HL-60 (cell line): ENCODE measurements at regions not wholly inside any gene's neighbourhood (a gene's known extent, or its start where the extent isn't known, plus 50 kb on each side); places are given as distances from the start of the nearest gene placed in this dataset.

Experiments
- DNase-seq, 2 experiments: peaks; one replicate each; pipeline ENCODE4 v3.0.0-alpha.2; 2010 to 2020; ENCODE audit warnings: low read depth in 1 of 2, low spot score in 1 of 2
- H3K27ac ChIP-seq: fragments of 250-450 bp; sonication (Bioruptor Pico); replicated peaks from 2 replicates; pipeline ENCODE4 v1.5.1; 2020; ENCODE audit warnings: mild to moderate bottlenecking, moderate library complexity
- H3K27me3 ChIP-seq: fragments of 250-450 bp; sonication (Bioruptor Pico); 2 replicates; pipeline ENCODE4 v1.5.1; 2021; ENCODE audit warnings: mild to moderate bottlenecking, moderate library complexity; ENCODE audit not compliant: insufficient read depth, poor library complexity, severe bottlenecking
- H3K4me3 ChIP-seq: replicated peaks from 2 replicates; pipeline ENCODE4 v1.5.1; 2011; ENCODE audit warnings: mild to moderate bottlenecking, control low read depth, low read length; ENCODE audit not compliant: insufficient read depth
- CTCF ChIP-seq: IDR thresholded peaks from one replicate; pipeline ENCODE4 v1.5.1; 2011; ENCODE audit warnings: low read length, control low read depth, inconsistent platforms; ENCODE audit not compliant: insufficient read depth
- GABPA ChIP-seq: IDR thresholded peaks from 2 replicates; pipeline ENCODE4 v1.6.1; 2012; ENCODE audit warnings: low read depth
- POLR2AphosphoS5 ChIP-seq: IDR thresholded peaks from 2 replicates; pipeline ENCODE4 v1.6.1; 2012; ENCODE audit warnings: low read depth
- SPI1 ChIP-seq: IDR thresholded peaks from 2 replicates; pipeline ENCODE4 v1.6.1; 2012; ENCODE audit warnings: low read depth, mild to moderate bottlenecking, borderline replicate concordance
- TF ChIP-seq, protein P1 (sequence below): IDR thresholded peaks from 2 replicates; pipeline ENCODE4 v1.6.1; 2012; ENCODE audit warnings: low read depth; ENCODE audit not compliant: insufficient replicate concordance

GRCh38 chr12:115700081-115700480 lies 577.4 kb downstream of the MED13L start:
- H3K4me3 ChIP-seq: no peak overlapping the region
- DNase-seq: no peak
- no peaks in the 10 kb centered on the region for H3K27me3 ChIP-seq
- no peak overlapping the region for H3K27ac ChIP-seq
- TF ChIP-seq GABPA (no peak), CTCF (no peak), POLR2AphosphoS5 (no peak), SPI1 (no peak)
- TF ChIP-seq, protein P1, sequence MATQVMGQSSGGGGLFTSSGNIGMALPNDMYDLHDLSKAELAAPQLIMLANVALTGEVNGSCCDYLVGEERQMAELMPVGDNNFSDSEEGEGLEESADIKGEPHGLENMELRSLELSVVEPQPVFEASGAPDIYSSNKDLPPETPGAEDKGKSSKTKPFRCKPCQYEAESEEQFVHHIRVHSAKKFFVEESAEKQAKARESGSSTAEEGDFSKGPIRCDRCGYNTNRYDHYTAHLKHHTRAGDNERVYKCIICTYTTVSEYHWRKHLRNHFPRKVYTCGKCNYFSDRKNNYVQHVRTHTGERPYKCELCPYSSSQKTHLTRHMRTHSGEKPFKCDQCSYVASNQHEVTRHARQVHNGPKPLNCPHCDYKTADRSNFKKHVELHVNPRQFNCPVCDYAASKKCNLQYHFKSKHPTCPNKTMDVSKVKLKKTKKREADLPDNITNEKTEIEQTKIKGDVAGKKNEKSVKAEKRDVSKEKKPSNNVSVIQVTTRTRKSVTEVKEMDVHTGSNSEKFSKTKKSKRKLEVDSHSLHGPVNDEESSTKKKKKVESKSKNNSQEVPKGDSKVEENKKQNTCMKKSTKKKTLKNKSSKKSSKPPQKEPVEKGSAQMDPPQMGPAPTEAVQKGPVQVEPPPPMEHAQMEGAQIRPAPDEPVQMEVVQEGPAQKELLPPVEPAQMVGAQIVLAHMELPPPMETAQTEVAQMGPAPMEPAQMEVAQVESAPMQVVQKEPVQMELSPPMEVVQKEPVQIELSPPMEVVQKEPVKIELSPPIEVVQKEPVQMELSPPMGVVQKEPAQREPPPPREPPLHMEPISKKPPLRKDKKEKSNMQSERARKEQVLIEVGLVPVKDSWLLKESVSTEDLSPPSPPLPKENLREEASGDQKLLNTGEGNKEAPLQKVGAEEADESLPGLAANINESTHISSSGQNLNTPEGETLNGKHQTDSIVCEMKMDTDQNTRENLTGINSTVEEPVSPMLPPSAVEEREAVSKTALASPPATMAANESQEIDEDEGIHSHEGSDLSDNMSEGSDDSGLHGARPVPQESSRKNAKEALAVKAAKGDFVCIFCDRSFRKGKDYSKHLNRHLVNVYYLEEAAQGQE: no peak

GRCh38 chr12:115698257-115698656 lies 579.2 kb downstream of the MED13L start:
- Histone ChIP-seq H3K4me3 (no peak overlapping the region), H3K27ac (no peak overlapping the region), H3K27me3 (no peaks in the 10 kb centered on the region)
- no peak for DNase-seq
- no peak for TF ChIP-seq POLR2AphosphoS5
- no peak for TF ChIP-seq SPI1
- TF ChIP-seq GABPA: no peak
- no peak for TF ChIP-seq CTCF
- TF ChIP-seq, protein P1: no peak

DNA sequence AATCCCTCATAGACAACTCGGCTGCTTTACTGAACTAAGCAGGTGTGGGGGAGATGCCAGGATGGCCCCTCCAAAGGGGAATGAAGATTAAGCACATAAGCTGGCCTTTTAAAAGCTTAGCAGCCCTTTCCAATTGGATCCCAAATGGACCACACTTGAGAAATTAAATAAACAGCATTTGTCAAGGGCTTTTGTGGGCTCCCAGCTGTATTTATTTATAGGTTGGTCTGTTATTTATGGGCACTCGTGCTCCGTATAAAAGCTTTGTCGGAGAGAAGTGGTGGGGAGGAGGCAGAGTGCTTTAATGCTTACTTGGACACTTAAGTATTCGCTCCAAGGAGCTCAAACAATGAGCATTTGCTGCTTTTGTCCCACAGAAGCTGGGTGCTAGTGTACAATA lies 580.2 kb downstream of the MED13L start:
- no peak overlapping the region for H3K27ac ChIP-seq
- H3K4me3 ChIP-seq: no peak overlapping the region
- no peak for DNase-seq
- TF ChIP-seq POLR2AphosphoS5: no peak
- no peak for TF ChIP-seq GABPA
- TF ChIP-seq, protein P1: no peak
- no peak for TF ChIP-seq CTCF
- no peak for TF ChIP-seq SPI1
- no peaks in the 10 kb centered on the region for H3K27me3 ChIP-seq
